Renal cortical epithelial cell (primary cell): ENCODE measurements at regions not wholly inside any gene's neighbourhood (a gene's known extent, or its start where the extent isn't known, plus 50 kb on each side); places are given as distances from the start of the nearest gene placed in this dataset.
"Not testable (repeated sequence)": the region's sequence is repeated elsewhere in the genome, so short reads cannot be mapped to it uniquely, and the experiment has no call there.

Source experiments
- DNase-seq: peaks from one replicate; pipeline ENCODE4 v3.0.0-alpha.2; 2011; ENCODE audit warnings: low read depth

DNA sequence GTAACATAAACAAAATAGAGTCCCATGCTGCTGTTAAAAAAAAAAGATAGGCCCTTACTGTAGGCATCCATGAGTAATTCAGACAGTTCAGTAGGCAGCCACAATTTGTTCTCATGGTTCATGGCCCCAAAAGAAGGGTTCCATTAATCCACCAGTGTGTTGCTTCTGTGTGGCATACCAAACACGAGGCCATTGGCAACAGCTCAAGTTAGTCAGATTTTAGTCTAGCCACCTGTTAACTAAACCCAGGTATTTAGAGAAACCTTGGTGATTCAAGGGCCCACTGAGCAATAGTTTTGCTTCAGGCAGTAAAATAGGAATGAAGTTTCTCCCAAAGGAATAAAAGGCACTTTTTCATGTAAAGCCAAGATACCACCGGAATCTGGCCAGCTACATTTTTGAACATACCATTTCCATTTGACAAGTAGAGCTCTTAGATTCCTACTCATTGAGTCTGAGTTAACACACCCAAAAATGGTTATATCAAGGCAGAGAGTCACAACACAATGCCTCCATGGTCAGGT lies 80.1 kb upstream of the SRD5A2 start:
- DNase-seq = peak; percentile 16

DNA sequence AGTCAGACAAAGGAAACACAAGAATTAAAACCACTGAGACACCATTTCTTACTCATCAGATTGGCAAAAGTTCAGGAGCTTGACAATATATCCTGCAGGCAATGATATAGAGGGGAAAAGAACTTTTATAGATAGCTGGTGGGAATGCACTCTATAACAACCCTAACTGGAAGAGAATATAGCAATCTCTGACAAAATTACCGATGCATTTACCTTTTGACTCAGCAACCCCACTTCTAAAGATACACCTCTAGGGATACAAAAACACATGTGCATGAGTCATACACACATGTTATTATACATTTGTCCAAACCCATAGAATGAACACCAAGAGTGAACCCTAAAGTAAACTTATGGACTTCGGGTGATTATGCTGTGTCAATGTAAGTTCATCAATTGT lies 79.4 kb upstream of the SRD5A2 start:
- DNase-seq = no peak

DNA sequence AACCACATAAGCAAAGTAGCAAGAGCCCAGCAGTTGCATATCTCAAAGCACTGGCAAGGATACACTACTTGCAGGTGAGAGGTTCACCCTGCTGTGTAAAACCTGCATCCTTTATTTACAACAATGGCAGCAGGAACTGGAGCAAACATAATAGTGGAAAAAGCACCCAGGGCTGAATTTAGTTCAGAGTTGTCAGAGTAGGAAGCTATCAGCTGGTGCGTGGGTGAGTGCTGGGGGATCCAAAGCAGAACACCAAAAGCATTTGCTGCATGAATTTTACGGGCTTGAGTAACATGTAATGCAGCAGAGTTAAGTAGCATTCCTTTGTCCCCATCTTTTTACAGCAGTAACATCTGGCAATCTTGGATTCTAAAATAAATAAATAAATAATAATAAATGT lies 73.5 kb upstream of the SRD5A2 start:
- no peak for DNase-seq

DNA sequence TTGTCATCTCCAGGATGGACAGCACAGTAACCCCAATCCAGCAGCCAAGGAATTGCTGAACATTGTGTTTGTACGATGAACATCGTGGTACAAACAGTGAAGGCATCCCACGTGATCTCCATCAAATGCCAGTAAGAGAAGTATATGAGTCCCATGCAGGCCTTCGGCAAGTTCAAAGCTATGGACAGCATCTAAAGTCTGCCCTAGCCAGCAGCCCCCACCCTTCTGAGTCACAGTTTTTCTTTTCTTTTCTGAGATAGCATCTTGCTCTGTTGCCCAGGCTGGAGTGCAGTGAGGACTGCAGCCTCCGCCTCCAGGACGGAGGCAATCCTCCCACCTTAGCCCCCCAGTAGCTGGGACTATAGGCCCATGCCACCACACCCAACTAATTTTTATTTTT lies 71.0 kb upstream of the SRD5A2 start:
- no peak for DNase-seq

DNA sequence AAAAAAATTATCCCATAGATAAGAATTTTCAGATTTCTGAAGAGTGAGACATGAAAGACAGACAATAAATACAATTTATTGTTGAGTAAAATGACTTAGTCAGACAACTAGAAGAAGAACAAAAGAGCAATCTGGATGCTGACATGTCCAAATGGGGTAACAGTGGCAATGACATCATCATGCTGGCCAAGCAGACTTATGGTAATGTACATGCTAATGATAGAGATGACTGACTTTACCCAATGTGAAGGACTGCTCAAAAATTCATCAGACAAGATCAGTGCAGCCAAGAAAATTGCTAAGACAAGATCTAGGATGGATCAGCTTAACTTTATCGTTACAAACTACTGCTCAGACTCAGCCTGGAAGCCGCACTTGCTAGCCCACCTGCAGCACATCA lies 70.5 kb upstream of the SRD5A2 start:
- DNase-seq = no peak

DNA sequence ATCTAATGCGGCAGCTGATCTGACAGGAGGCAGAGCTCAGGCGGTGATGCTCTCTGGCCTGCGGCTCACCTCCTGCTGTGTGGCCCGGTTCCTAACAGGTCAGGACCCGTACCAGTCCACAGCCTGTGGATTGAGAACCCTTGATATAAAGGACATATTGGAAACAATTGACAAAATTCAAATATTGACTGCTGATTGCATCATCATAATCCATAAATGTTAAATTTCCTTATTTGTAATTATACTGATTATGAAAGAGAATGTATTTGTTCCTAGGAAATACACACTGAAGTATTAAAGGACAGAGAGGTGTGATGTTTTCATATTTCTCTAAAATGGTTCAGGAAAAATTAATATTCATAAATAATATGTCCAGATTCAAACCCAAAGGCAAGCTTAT lies 63.8 kb upstream of the SRD5A2 start:
- DNase-seq = no peak

DNA sequence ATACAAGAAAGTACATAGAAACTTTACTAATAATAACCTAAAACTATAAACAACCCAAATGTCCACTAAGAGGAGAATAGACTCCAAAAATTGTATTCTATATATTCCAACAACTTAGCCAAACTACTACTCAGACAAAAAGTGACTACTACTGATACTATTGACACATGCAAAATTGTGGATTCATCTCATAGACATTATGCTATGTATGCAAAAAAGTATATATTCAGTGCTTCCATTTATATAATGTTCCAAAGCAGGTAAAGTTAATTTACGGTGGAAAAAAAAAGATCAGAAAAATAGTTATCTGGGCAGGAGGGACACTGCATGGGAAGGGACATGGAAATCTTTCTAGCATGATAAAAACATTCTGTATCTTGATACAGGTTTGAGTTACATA lies 62.0 kb upstream of the SRD5A2 start:
- DNase-seq = no peak

DNA sequence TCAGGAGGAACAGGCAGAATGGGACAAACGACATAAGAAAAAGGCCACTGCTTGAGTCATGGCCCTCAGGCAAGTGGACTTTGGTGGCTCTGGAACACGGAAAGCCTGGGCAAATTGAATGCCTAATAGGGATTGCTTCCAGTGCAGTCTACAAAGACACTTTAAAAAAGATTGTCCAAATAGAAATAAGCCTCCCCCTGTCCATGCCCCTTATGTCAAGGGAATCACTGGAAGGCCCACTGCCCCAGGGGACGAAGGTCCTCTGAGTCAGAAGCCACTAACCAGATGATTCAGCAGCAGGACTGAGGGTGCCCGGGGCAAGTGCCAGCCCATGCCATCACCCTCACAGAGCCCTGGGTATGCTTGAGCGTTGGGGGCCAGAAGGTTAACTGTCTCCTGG lies 51.5 kb upstream of the SRD5A2 start:
- DNase-seq = not testable (repeated sequence)
